ENCODE measurements at regions not wholly inside any gene's neighbourhood (a gene's known extent, or its start where the extent isn't known, plus 50 kb on each side); places are given as distances from the start of the nearest gene placed in this dataset.

GRCh38 chr3:95271395-95271794 is 1208.5 kb downstream of the NSUN3 start:
- Histone ChIP-seq H3K9me2 (replicated peaks; ENCODE audit: insufficient read depth, low read length) (no peaks in the 10 kb centered on the region), H3K4me3 (ENCODE audit: insufficient read depth, low read length, poor library complexity, severe bottlenecking) (no peak overlapping the region), H4K20me1 (ENCODE audit: low read depth, low read length) (no peaks in the 10 kb centered on the region), H3K79me2 (ENCODE audit: insufficient read depth, low read length) (no peaks in the 10 kb centered on the region), H3K27ac (ENCODE audit: low read depth, low read length) (no peak overlapping the region), H3K9me3 (ENCODE audit: insufficient read depth, low read length) (no peaks in the 10 kb centered on the region), H3K36me3 (ENCODE audit: low read length) (no peaks in the 10 kb centered on the region), H3K27me3 (ENCODE audit: low read length) (no peaks in the 10 kb centered on the region), H3K4me2 (ENCODE audit: low read depth, low read length, poor library complexity, severe bottlenecking) (no peak overlapping the region), H3F3A (ENCODE audit: insufficient read depth) (no peaks in the 10 kb centered on the region), H2AFZ (ENCODE audit: low read depth, low read length, severe bottlenecking) (no peak overlapping the region), H3K9ac (ENCODE audit: low read length) (no peak overlapping the region)
- no peak for TF ChIP-seq EZH2phosphoT487 (conservative IDR thresholded peaks at IDR 0.05; ENCODE audit: low read length)
- TF ChIP-seq CTCF (IDR thresholded peaks at IDR 0.05; ENCODE audit: insufficient read depth, low read length, poor library complexity, severe bottlenecking): no peak

GRCh38 chr3:95272166-95272565 is 1209.3 kb downstream of the NSUN3 start:
- H3K79me2 ChIP-seq (ENCODE audit: insufficient read depth, low read length): no peaks in the 10 kb centered on the region
- H2AFZ ChIP-seq (ENCODE audit: low read depth, low read length, severe bottlenecking): no peak overlapping the region
- H3K4me3 ChIP-seq (ENCODE audit: insufficient read depth, low read length, poor library complexity, severe bottlenecking): no peak overlapping the region
- H3K4me2 ChIP-seq (ENCODE audit: low read depth, low read length, poor library complexity, severe bottlenecking): no peak overlapping the region
- no peak overlapping the region for H3K9ac ChIP-seq (ENCODE audit: low read length)
- no peaks in the 10 kb centered on the region for H3K9me3 ChIP-seq (ENCODE audit: insufficient read depth, low read length)
- no peak overlapping the region for H3K27ac ChIP-seq (ENCODE audit: low read depth, low read length)
- H3K36me3 ChIP-seq (ENCODE audit: low read length): no peaks in the 10 kb centered on the region
- H3F3A ChIP-seq (ENCODE audit: insufficient read depth): no peaks in the 10 kb centered on the region
- TF ChIP-seq EZH2phosphoT487 (conservative IDR thresholded peaks at IDR 0.05; ENCODE audit: low read length): no peak
- H4K20me1 ChIP-seq (ENCODE audit: low read depth, low read length): no peaks in the 10 kb centered on the region
- H3K27me3 ChIP-seq (ENCODE audit: low read length): no peaks in the 10 kb centered on the region
- no peaks in the 10 kb centered on the region for H3K9me2 ChIP-seq (replicated peaks; ENCODE audit: insufficient read depth, low read length)

GRCh38 chr3:95272781-95273180 is 1209.9 kb downstream of the NSUN3 start:
- Histone ChIP-seq H3K9ac (ENCODE audit: low read length) (no peak overlapping the region), H3K4me2 (ENCODE audit: low read depth, low read length, poor library complexity, severe bottlenecking) (no peak overlapping the region), H3K27me3 (ENCODE audit: low read length) (no peaks in the 10 kb centered on the region), H3K79me2 (ENCODE audit: insufficient read depth, low read length) (no peaks in the 10 kb centered on the region), H3K36me3 (ENCODE audit: low read length) (no peaks in the 10 kb centered on the region), H4K20me1 (ENCODE audit: low read depth, low read length) (no peaks in the 10 kb centered on the region), H2AFZ (ENCODE audit: low read depth, low read length, severe bottlenecking) (no peak overlapping the region), H3K9me3 (ENCODE audit: insufficient read depth, low read length) (no peaks in the 10 kb centered on the region), H3F3A (ENCODE audit: insufficient read depth) (no peaks in the 10 kb centered on the region), H3K4me3 (ENCODE audit: insufficient read depth, low read length, poor library complexity, severe bottlenecking) (no peak overlapping the region), H3K9me2 (replicated peaks; ENCODE audit: insufficient read depth, low read length) (no peaks in the 10 kb centered on the region), H3K27ac (ENCODE audit: low read depth, low read length) (no peak overlapping the region)
- no peak for TF ChIP-seq CTCF (IDR thresholded peaks at IDR 0.05; ENCODE audit: insufficient read depth, low read length, poor library complexity, severe bottlenecking)
- no peak for TF ChIP-seq EZH2phosphoT487 (conservative IDR thresholded peaks at IDR 0.05; ENCODE audit: low read length)

- Histone ChIP-seq H3K27ac (ENCODE audit: low read depth, low read length) (no peak overlapping the region), H3K9me3 (ENCODE audit: insufficient read depth, low read length) (peaks cover 4% of the 10 kb centered on the region; the same call in 1 of the 2 replicates), H3F3A (ENCODE audit: insufficient read depth) (no peaks in the 10 kb centered on the region), H3K9ac (ENCODE audit: low read length) (no peak overlapping the region), H2AFZ (ENCODE audit: low read depth, low read length, severe bottlenecking) (no peak overlapping the region), H3K4me2 (ENCODE audit: low read depth, low read length, poor library complexity, severe bottlenecking) (no peak overlapping the region), H3K36me3 (ENCODE audit: low read length) (no peaks in the 10 kb centered on the region), H3K9me2 (replicated peaks; ENCODE audit: insufficient read depth, low read length) (no peaks in the 10 kb centered on the region), H3K4me3 (ENCODE audit: insufficient read depth, low read length, poor library complexity, severe bottlenecking) (no peak overlapping the region), H4K20me1 (ENCODE audit: low read depth, low read length) (no peaks in the 10 kb centered on the region), H3K79me2 (ENCODE audit: insufficient read depth, low read length) (no peaks in the 10 kb centered on the region), H3K27me3 (ENCODE audit: low read length) (no peaks in the 10 kb centered on the region)
- TF ChIP-seq CTCF (IDR thresholded peaks at IDR 0.05; ENCODE audit: insufficient read depth, low read length, poor library complexity, severe bottlenecking) (no peak), EZH2phosphoT487 (conservative IDR thresholded peaks at IDR 0.05; ENCODE audit: low read length) (no peak)
Observed at GRCh38 chr3:95277613-95278012, 1214.8 kb downstream of the NSUN3 start.
